ENCODE measurements at regions not wholly inside any gene's neighbourhood (a gene's known extent, or its start where the extent isn't known, plus 50 kb on each side); places are given as distances from the start of the nearest gene placed in this dataset.

DNA sequence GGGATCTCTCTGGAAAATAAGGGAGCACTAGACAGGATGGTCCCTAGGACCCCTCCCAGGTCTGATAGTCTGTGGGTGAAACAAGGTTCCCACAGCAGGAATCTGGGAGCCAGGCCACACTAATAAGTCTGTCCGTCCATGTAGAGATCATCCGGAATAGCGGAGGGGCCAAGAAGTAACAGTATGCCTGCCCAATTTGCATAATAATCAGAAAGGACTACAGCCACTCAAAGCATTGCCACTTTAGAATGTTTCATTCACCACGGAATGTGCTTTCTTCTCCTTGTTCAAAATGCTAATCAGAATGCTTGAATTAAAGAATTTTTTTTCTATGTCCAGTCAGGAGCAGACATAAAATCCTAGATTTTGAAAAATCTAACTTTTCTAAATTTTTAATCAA is 254.9 kb downstream of the ACTL7B start:
- DNase-seq = no peak

DNA sequence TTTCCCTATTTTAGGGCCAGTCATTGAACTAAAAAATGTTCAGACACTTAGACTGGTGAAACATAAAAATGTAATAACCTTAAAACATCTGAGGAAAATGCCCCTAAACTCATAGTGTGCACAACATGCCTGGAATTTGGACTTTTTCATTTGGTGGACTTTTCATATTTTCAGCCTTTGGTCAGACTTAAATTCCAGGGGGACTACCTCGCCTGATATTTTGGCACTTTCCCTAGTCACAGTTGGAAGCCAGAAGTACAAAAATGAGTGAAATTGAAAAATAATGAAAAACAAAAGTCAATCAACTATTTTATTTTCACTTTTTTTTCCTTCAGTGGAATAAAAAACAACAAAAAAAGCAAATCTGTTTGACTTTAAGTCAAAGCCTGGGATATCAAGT is 256.2 kb downstream of the ACTL7B start:
- no peak for DNase-seq

DNA sequence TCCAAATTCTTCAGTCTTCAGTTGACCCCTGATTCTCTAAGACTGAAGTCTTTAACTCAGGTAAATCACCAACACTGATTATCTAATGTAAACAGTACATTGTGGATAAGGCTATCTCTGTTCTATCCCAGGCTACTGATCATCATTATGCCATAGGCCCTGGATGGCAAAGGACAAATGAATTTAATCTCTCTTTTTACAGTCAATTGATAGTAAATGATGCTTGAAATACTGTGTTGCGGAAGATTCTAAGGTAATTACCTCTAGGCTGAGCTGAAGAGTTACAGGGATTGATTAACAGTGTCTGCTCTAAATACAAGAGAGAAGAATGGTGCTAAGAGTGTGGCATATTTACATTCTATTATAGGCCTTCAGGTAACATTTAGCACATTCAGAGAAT is 264.7 kb downstream of the ACTL7B start:
- DNase-seq = no peak

DNA sequence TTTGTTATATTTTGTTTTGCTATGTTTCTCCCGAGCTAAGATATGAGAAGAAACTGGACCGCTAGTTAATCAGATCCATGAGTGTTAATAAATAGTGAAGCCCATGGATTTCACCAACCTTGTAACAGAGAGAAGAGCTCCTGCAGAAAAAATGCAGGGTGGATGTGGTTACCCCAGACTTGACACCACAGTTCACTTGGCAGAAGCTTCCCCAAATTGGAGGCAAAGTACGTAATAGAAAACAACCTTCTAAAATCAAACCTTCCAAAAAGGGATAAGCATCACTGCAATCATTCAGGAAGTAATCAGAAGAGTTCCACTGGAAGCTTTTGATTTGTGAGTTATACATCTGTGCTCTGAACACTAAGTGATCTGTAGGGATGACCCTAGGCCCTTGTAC is 267.5 kb downstream of the ACTL7B start:
- no peak for DNase-seq

DNA sequence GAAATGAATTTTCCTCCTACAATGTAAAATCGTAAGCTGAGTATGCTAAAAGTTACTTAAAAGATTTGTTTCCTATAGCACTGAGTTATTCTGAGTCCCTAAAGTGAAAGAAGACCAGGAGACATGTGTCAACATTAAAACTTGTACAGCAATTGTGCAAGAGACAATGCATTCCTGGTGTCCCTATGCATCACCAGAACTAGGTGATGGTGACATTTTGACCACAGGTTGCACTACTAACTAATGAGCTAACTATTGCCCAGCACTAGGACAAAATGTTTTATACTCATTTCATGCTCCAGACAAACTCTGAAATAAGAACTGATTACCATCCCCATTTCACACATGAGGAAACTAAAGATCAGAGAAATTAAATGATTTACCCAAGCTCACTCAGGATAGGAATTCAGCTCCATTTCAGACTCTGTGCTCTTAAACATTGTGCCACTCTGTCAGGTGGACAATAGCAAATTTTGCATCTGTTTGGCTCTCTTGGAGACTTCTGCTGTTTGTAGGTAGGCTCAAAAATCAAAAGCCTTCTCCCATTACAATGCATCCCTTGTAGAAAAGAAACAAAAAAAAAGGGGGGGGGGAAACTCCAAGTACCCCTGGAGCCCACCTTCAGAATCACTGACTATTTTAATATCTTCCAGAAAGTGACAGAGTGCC is 269.2 kb downstream of the ACTL7B start:
- DNase-seq = no peak

DNA sequence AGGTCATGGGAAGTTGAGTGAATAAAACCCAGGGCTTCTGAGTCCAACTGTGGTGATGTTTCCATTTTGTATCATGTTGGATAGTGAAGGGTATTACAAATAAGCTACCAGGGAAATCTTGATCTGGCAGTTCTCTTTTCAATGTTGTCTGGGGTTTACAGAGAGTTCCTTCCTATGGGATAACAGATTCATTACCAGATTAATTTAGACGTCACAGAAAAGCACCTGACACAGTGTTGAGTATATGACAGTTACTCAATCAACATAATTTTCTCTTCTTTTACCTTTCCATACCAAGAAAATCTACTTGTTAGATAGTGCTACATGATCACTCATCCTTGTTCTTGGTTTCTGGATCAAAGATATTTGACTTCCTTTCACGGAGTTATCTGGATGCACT is 270.9 kb downstream of the ACTL7B start:
- DNase-seq = no peak

DNA sequence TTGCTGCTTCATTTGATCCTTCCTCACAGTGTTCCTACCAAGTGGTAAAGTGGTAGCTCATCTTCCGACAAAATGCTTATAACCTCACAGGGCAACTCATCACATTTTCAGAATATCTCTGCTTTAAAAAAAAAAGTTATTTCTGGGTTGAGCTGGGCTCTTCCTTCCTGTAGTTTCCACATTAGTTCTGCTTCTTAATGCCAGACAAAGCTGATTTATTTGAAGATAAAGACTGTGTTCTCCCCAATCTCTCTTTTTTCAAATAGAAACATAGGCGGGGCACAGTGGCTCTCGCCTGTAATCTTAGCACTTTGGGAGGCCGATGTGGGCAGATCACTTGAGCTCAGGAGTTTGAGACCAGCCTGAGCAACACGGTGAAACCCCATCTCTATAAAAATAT is 273.1 kb downstream of the ACTL7B start:
- no peak for DNase-seq

DNA sequence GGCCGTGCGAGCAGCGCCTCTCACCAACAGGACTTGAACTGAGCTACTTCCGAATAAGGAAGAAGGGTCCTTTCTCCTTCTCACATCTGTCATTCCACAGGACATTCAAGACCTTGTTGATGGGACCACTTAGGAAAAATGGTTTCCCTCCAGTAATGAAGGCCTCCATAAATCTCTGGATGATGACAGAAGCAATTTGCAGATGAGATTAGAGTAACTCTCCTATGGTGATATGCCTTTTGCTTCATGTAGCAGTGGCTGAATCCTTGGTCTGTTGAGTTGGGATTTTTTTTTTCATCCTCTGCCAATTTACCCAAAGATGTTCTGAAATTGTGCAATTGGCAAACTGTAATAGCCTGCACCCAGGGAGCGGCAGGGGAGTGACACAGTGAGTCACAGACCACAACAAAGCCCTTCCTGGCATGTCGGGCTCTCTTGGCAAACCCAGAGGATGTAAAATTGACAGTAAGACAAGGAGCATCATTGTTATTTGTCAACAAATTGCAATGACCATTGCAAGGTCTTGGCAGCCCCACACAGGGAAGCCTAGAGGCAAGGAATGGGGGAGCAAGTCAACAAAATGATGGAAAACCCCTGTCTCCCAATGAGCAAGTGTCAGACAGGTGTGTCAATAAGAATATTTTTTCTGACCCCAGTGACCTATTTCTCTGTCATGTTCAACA is 275.9 kb downstream of the ACTL7B start:
- DNase-seq = no peak

DNA sequence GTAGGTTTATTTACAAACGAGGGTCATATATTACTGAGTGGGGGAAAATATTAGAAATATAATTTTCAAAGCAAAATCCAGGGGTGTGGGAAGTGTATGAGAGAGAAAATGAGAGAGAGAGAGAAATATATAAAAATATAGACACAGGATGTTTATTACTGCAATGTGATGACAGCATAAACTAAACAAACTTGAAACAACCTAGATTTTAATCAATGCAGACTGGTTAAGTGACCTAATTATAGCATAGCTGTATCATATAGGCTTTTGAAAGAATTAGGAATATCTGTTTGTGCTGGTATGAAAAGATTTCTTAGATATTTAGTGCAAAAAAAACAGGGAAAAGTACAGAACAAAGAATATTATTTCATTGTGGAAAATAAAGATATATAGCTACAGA is 280.5 kb downstream of the ACTL7B start:
- no peak for DNase-seq

DNA sequence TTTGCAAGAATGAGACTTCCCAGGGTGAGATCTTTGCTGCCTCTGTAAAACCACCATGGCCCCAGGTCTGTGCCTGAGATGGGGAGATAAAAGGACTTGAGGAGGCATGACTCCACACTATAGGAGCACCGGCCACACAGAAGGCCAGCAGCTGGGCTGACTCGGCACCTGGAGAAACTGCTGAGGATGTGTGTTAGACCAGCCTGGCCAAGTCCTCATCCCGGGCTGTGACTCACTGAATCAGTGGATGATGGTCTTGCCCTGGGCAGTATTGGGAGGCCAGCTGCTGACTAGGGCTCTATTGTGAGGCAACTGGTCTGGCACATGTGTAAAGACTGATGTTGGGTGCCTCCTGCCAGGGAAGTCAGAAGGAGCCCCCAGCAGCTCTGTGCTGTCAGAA is 286.2 kb downstream of the ACTL7B start:
- DNase-seq = no peak

DNA sequence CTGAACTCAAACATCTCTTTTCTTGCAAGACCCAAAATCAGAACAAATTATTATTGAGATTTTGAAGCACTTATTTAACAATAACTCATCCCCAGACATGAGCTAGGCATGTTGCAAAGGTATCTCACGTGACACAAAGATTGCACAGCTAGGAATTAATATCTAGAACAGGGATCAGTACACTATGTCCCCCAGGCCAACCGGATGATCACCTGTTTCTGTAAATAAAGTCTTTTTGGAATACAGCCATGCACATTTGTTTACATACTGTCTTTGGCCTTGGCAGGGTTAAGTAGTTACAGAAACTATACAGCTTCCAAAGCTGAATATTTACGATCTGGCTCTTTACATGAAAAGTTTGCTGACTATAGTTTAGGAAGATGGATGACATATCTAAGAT is 287.7 kb downstream of the ACTL7B start:
- DNase-seq = no peak

DNA sequence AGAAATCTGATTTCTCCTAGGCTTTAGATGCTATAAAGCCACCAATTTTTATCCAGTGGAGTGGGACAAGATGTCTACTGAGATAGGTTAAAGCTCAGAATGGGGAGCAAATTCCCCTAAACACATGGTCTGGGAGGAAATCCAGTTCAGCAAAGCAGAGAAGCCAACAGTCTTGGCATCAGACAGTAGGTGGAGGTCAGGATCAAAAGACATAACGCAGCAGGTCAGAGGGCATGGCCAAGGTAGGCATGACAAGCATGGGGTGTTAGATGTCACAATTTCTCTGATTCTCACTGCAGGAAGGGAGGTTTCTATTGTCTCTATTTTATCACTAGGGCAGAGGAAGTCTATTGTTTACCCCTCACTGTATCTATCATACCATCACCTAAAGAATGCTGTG is 288.2 kb downstream of the ACTL7B start:
- no peak for DNase-seq

DNA sequence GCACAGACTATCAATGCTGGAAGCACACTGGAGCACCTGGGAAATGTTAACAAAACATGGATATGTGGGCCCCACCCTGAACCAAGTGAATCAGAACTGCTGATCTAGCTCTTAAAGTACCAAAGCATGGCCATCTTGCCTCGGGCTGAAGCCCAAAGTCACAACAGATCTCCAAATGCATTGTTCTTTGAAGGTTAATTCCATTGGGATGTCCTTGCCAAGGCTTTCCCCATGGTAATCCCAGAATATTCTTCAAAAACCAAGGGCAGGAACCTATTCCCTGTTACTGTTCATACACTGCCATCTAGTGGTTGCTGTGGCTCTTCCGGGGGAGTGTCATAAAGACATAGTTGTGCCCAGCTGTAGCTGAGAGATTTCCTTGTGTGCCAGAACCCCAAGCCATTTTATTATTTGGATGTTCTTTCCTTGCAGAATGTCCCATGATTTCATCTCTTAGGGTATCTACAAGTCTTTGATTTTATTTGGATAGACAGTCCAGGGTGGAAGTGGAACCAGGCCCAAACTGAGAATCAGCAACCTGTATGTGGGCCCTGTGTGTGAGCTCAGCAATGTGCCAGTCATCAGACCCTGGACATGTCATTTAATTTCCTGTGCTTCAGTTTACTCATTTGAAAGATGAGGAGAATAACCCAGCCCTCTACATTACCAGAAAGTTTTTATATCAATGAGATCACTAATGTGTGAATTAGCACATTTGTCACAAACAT is 290.0 kb downstream of the ACTL7B start:
- peak; percentile 66 for DNase-seq

DNA sequence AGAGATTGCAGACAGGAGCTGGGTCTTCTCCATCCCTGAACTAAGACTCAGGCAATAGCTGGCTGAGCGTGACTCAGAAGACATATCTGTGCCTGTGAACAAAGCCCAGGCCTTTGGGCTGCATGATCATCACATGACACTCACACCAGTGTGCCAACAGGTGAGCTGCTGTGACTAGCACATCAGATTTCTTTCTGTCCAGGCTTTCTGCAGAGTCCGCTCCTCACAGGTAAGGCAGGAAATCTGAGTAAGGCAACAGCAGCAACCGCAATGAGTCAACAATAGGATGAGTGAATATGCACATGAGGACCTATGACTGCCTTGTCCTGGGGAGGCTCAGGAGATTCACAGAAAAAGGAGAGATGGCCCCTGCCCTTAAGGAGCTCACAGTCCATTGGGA is 293.6 kb downstream of the ACTL7B start:
- DNase-seq = no peak

DNA sequence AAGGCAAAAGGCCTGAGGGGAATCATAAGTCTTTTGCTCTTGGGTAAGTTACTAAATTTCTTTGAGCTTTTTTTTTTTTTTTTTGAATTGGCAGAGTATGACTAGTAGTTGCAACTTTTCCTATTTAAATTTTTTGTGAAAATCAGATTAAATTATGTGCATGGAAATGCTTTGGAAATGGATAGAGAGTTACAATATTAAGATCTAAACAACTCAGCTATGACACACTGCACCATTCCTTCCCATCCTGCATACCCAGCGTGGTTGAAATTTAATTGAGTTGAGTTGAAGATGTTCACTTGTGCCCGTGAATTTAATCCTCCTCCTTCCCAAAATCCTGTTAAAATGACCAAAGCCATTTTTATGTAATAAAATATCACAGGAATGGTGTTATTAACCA is 296.4 kb downstream of the ACTL7B start:
- DNase-seq = no peak

DNA sequence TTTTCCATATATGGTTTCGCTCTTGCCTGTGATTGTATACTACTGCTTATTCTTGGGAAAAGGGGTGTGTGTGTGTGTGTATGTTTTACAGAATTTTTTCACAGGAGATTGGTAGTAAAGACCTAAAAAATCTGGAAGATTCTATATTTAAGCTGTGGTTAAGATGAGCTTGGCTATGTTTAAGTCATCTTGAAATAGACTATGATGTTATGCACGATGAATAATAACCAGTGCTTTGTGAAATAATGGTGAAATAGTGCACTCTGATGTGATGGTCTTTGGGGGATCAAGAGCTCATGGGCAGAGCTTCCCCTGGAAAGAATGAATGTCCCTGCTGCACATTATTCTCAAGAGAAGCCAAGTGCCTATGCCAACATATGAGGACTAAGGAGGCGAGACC is 301.0 kb downstream of the ACTL7B start:
- no peak for DNase-seq

DNA sequence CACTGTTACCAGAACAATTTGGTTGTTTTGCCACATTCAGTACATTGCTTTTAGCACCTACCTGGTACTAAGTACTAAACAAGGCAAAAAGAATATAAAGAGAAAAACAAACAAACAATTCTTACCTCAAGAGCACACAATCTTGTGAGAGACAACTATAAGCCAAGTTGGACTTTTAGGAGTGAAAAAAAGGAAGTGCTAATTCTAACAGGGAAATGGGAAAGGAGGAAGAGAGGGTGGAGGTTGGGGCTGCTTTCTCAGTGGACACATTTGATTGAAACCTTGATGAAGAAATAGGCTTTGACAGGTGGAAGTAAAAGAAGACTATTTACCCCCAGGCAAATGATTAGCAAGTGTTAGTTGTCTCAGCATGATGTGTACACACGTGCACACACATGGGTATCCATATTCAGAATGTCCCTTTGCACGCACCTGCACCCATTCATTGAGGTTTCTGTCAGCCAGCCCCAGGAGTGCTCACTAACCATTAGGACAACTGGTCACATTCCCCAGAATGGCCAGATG is 302.6 kb downstream of the ACTL7B start:
- no peak for DNase-seq

DNA sequence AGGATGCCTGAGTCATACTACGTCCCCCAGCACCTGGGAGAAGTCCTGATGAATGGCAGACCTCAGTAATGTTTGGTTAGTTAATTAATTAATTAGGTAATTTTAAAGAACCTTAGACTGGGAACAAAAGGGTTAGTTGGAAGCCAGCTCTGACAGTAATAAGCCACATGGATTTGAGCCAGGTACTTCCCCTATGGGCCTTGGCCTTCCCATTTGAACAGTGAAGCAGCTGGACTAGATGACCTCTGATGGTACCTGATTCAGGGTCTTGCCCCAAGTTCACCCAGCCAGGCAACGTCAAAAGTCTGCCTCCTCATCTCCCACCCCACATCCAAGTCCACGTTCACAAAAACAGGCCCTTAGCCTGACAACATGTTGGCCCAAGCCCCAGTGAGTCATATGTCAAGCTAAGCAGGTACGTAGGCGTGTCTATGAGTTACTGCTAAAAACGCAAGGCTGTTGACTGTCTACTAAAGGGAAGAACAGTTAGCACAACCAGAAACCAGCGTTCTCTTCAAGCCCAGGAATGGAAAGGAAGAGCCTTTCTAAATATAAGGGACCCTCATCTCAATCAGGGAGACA is 303.2 kb downstream of the ACTL7B start:
- no peak for DNase-seq

DNA sequence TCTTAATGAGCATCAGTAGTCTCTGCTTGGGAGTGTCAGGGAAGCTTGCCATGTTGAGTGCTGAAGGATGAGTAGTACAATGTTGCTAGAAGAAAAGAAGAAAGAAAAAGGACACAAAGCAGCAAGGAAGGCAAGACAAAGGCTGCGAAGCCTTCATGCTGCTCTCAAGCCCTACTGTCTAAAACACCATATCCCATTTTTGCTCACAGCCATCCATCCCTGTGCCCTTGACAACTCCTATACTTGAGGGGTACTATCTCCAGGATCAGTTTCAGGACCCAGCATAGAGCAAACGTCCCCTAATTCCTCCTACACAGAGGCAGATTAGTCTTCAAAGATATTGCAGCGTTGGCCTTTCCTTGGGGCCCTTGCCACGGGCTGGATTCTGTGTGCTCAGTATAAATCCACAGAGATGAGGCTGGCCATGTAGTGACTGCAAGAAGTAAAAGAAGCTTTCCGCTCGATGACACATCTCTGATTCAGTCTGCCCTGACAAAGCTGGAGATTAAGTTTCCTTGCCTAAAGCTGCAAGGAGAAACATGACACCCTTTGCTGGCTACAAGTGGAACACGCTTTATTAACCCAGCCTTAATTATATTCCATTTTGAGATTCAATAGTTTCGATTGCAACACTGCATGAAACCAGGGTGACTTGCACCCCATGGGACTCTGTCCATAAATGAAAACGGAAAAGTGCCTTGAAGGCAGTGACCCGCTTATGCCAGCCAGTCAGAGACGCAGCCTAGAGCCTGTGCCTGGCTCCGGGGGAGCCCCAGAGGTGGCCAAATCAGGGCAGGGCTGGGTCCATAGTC is 304.6 kb downstream of the ACTL7B start:
- DNase-seq = no peak

DNA sequence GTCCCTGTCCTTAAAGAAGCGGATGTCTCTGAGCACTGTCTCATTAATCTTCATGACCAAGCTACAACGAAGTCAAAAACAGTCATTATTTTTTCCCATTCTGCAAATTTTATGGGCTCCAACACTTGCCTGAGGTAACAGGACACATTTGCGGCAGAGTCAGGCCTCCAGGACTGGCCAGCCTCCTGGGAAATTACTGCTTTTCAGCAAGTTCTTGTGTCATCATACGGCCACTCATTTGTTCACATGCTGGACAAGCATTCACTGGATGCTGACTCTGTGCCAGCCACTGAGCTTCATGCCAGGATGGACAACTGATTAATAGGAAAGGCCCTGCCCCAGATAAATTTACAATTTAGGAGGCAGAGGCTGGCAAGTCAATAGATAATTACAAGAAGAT is 305.7 kb downstream of the ACTL7B start:
- DNase-seq = no peak

DNA sequence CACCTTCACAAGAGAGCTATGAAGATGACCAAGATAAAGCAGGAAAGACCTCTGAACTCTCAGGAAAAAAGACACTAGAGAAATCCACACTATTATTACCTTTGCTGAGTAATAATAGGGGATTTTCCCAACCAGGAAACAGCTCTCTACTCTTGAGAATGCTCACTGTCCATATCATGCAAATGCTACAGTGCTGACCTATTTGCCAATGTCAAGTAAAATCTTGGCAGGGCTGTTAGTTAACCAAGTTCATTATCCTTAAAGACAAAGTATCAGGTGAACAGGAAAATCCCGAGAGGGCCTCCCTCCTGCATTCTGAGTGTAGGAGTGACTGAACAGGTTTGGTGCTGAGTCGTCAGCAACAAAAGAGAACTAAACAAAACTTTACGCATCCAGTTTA is 306.6 kb downstream of the ACTL7B start:
- no peak for DNase-seq

DNA sequence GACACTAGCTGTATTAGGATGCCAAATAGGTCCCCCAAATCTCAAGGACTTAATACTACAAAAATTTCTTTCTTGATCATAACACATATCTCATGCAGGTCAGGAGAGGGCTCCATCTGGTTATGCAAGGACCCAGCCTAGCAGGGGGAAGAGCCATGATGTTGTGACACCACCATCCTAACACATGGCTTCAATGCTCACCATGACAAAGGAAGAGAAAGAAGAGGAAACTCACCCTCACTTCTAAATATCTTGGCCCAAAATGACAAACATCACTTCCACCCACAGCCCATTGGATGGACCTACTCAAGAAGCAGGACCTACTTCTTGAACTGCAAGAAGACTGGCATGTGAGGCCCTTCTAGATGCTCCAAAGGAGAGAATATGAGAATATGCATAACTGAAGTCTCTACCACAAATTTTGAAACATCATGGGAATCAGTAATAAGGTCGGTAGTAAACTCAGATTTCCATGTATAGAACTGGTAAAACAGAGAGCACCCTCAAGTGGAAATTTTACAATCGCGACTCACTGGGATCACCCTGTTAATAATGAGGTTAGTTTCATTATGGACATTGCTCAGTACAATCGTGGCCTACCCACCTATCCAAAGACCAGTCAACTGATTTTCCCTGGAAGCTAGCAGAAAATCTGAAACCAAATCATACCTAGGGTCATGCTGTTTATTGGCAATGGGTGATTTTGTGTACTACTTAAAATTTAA is 308.2 kb downstream of the ACTL7B start:
- no peak for DNase-seq
